ENCODE measurements at regions not wholly inside any gene's neighbourhood (a gene's known extent, or its start where the extent isn't known, plus 50 kb on each side); places are given as distances from the start of the nearest gene placed in this dataset.
"Not testable (repeated sequence)": the region's sequence is repeated elsewhere in the genome, so short reads cannot be mapped to it uniquely, and the experiment has no call there.

DNA sequence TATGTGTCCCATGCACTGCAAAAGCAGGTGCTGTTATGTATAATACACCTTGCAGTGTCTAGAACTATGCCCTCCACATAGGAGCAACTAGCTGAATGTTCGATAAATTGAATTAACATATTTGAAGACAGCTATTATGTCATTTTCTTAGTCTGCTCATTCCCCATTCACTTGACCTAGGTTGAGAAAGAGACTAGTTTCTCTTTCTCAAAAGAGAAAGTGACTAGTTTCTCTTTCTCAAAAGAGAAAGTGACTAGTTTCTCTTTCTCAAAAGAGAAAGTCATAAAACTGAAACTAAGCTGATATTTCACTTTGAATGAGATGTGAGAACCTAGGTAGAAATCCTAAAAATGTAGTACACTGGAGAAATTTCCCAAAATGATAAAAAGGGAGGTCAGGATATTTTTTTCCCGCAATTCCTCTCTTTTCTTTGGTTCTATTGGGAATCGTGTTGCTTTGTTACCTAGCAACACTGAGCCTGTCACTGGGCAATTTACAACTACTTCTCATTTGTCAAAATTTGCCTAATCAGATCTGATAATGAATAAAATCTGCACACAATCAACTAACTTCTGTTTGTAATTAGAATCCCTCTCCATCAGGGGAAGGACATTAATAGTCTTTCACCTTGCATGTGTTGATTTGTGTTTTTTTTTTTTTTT lies 132.0 kb upstream of the GRIA1 start:
- intact Hi-C loops (cut with micrococcal nuclease), result no loop called here

DNA sequence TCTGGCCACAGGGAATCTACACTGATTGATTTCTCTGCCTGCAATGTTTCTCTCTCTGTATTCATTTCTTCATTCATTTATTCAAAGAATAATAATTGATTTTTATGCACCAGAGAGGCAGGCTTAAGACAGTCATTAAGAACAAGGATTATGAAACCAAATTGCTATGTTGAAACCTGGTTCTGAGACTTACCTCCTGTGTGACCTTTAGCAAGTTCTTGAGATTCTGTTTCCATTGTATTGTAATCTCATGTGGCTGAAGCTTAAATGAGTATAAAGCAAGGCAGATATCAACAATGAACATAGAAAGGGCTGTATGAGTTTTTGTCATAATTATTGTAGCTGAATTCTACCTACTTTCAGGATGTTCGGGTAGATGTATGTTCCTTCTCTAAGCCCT lies 129.6 kb upstream of the GRIA1 start:
- intact Hi-C loops (cut with micrococcal nuclease), result no loop called here

DNA sequence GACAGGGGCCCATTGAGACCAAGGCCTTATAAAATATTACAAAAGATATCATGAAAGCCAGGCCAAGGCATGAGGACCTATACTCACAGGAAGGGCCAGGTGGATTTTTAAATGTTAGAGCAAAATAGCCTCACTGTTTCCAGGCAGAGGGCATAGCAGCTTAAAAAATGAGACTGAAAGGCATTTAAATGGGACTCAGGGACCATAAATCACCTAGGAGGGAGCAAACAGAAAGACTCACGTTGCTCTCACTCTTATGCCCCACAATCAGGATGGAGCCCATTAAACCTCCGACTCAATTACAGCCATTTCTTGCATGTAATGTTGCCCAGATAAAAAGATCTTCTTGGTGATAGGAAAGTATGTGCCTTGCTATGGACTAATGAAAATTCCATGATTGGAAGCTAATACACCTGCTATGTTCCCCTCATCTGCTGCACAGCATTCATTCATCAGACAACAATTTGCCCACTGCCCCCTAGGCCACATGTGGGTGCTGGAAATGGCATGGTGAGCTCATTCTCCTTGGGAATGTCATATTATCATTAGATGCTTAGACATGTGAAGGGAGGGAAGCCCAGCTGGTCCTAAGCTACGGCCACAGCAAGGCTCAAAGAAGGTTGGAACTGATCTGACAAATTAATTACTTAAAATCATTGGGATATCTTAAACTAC lies 128.6 kb upstream of the GRIA1 start:
- intact Hi-C loops (cut with micrococcal nuclease), result no loop called here

DNA sequence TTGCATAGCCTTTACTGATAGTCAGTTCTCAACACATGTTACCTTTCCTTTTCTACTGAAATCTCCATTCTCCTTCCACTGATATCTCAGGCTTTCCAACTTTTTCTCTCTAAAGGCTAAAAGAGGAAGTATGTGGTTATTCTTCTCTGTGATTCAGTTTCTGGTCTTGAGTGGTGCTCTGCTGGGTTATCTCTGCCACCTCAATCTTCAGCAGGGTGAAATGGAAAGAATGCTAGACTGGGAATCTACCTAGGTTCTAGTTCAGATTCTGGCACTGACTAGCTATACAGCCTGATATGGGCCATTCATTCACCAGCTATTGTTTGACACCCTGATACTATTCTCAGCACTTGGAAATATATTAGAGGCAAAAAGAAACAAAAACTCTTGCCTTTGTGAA lies 124.9 kb upstream of the GRIA1 start:
- intact Hi-C loops (cut with micrococcal nuclease), result no loop called here

DNA sequence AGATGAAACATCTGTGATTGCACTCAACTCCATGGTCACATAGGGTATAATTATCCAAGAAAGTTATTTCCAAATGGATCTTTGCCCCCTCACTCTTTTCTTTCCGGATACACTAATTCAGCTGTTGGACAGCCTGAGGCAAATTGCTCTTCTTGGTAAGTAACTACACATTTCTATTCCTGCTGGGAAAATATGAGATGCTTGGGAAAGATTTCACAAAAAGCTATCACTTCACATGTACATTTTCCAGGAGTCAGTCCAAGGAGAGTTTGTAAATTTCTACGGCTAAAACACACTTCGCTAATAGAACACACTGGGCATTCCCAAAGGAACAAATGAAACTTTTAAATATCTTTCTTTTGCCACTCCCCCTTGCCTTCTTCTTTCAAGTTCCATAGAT lies 123.0 kb upstream of the GRIA1 start:
- intact Hi-C loops (cut with micrococcal nuclease), result no loop called here

DNA sequence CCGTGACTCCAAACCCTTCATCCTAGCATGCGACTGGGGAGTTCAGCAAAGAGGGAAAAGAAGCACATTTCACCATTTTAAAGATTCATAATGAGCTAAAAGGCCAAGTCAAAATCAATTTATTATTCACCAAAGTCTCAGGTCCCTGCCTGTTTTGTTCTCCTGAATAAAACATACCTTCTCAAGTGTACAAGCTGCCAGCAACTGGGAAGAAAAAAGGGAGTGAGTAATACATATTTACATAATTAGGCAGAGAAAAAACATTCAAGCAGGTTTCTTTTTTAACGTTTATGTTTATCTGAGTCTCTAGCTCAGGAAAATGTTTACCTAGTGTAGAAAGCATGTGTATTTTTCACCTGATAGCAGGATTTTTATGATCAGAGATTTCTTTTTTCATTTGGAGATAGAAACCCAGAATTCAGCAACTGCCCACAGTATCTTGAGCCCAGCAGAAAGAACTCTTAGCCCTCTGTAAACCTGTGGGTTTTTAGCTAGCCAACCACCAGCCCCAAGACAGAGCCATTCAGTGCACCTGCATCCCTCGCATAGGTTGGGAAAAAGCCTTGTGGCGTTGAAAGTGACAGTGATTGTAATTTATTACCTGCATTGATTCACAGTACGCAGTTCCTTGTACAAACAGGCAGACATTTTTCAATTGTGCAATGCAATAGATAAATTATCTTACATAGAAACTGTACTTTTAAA lies 117.9 kb upstream of the GRIA1 start:
- intact Hi-C loops (cut with micrococcal nuclease), result no loop called here

DNA sequence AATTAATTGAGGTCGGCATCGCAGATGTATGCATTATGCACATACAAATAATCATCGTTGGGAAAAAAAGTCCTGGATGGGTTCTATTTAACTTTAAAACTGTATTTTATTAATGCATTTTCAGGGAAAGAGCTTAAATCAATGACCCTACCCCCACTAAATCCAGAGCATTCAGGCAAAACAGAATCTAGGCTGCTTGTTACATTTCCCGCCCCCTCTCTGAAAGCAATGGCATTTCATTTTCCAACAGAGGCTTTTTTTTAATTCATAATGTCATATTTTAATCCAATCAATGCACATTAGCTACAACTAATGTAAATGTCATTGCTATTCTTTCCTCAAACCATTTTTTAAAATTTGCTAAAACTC lies 117.4 kb upstream of the GRIA1 start:
- intact Hi-C loops (cut with micrococcal nuclease), result no loop called here

DNA sequence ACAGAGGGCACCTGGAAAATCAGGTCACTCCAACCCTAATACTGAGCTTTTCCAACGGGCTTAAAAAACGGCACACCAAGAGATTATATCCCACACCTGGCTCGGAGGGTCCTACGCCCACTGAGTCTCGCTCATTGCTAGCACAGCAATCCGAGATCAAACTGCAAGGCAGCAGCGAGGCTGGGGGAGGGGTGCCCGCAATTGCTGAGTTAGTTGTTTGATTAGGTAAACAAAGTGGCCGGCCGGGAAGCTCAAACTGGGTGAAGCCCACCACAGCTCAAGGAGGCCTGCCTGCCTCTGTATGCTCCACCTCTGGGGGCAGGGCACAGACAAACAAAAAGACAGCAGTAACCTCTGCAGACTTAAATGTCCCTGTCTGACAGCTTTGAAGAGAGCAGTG lies 108.8 kb upstream of the GRIA1 start:
- intact Hi-C loops (cut with micrococcal nuclease), result not testable (repeated sequence)

DNA sequence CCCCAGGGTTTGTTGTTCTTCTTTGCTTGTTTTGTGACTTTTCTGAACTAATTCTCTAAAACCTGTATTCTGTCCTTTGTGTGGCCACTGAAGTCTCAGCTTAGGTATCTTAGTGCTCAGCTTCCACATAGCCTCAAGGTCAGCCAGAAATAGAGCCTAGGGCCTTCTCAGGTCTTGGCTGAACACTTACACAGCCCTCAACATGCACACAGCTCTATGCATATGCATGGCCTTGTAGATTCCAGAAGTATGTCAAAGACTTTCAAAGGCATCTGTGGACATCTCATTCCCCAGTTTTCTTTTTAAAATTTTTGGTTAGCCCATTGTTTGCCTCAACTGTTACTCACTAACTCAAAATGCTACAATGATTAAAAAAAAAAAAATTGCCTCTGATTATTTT lies 99.9 kb upstream of the GRIA1 start:
- intact Hi-C loops (cut with micrococcal nuclease), result no loop called here

DNA sequence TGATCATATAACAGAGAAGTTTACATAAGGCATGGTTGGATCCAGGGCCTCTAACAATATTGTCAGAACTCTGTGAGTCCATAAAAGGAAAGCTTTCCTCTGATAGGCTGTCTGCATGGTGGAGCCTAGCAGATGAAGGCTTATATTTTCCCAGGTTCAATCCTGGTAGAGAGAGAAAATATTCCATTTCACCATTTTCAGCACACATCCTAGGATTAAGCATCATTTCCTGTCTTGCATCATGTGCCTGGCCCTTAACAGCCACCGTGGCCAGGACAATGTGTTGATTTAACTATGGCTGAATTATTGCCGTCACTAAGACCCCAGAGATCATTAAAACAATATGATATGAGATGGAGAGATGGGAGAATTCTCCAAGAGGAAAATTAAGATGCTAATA lies 90.9 kb upstream of the GRIA1 start:
- intact Hi-C loops (cut with micrococcal nuclease), result no loop called here

DNA sequence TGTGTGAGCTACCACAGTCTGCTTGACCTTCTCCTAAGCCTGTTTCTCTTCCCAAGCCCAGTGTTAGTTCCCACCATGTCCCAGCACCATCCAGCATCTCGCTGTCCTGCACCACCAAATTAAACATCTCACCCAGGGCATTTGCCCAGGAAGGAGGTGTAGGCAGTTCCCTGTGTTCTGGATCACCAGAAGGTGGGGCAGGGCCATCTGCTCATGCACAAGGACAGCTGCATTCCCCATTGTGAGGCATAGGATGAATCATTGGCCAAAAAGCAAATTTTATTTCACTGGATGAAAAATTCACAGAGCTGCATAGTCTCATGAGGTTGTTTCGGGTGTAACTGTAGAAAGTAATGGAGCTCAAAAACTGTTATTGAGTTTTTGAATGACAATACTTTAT lies 89.5 kb upstream of the GRIA1 start:
- intact Hi-C loops (cut with micrococcal nuclease), result no loop called here

DNA sequence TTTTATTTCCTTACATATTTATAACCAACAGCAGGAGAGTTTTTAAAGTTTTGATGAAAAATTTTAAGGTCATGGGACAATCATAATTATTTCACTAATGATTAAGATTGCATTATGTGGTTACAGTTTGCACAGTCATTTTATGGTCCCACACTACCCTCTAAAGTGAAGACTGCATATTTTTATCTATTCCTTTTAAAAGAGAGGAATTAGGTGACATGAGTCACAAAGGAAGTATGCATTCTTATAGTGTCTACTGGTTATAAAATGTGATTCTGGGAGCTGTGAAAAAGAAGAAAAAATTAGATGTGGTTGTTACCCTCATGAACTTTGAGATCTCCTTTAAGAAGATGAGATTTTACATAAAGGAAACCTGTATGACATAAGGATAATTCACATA lies 87.9 kb upstream of the GRIA1 start:
- intact Hi-C loops (cut with micrococcal nuclease), result no loop called here

DNA sequence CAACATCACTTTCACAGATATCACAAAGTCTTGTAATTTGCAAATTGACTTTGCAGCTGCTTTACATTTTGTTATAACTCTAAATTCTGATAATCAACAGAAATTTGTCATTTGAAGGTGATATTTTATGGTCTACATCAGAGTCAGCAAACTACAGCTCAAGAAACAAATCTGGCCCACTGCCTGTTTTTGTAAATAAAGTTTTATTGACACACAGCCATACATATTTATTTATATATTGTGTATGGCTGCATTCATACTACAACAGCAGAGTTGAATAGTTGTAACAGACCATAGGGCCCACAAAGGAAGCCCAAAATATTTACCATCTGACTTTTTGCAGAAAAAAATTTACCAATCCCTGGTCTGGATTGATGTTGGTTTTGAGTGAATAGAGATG lies 87.0 kb upstream of the GRIA1 start:
- intact Hi-C loops (cut with micrococcal nuclease), result no loop called here

DNA sequence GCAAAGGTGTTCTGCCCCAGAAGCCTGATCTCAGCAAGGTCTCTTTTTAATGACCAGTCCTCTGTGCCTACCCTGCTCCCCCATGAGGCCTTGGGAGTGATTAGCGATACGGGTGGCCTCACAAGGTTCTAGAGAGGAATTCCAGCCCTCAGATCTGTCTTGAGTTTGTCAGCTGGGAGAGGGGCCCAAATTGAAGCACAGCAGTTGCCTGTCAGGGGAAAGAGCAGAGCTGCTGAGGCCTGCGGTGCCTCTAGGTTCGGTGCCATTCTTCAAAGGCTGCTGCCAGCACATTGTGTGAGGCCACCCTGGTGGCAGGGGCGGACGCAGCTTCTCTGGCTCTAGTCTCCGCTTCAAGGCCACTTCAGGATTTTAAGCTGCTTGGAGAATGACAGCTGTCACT lies 85.7 kb upstream of the GRIA1 start:
- intact Hi-C loops (cut with micrococcal nuclease), result no loop called here

DNA sequence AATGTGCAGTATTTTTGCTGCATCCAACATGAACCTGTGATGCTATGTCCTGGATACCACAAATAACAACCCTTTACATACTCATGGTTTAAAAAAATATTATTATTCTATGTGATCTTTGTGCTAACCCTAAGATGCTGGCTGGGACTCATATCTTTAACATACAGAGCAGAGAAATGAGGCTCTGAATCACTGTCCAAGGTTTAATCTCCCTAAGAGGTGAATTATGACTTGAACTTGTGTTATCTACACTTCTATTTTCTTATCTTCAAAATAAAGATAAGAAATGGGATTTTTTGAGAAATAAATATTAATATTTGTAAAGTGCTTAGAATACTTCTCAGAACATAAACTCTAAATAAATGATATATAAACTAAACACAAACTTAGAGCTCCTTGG lies 68.8 kb upstream of the GRIA1 start:
- intact Hi-C loops (cut with micrococcal nuclease), result no loop called here

DNA sequence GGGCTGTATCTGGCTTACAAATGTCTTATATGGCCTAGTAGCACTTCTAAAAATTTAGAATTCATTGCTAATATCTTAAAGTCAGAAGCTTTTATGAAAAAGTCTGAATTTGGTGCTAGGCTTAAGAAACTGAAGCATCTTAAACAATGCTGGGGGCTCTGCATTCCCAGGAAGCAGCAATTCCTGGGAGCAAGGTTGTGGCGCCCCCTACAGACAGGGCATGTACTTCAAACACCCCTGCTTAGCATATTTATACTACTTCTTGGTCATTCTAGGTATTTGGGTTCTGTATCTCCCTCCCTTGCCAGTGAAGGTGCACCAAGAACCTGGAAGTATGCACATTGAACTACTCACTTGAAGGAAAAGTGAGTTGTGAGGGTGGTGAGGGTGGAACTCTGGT lies 64.6 kb upstream of the GRIA1 start:
- intact Hi-C loops (cut with micrococcal nuclease), result no loop called here

DNA sequence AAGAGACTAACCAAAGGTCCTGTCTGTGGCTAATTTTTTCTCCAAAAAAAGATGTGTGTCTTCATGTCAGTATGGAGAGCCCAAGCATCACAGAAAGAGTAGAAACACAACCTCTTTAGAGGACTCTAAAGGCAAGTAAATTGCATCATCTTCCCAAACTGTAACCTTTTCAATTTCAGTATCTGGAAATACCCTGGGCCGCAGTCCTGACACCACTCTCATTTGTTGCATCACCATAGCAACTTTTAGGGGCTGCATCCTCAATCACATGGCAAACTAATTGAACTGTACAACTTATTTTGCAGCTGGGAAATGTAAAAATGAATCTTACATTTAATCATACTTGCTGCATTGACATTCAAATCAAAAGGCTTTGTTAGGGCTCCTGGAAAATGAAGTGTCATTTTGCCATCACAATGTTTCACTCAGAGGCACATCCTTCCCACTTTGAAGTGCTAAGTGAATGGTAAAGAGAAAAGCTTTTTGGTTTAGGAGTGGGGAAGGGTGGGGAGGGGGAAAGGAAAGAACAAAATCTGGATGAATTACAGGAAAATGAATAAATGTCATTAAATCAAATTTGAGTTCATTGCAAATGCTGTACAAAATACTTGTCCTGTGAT lies 60.6 kb upstream of the GRIA1 start:
- intact Hi-C loops (cut with micrococcal nuclease), result no loop called here

DNA sequence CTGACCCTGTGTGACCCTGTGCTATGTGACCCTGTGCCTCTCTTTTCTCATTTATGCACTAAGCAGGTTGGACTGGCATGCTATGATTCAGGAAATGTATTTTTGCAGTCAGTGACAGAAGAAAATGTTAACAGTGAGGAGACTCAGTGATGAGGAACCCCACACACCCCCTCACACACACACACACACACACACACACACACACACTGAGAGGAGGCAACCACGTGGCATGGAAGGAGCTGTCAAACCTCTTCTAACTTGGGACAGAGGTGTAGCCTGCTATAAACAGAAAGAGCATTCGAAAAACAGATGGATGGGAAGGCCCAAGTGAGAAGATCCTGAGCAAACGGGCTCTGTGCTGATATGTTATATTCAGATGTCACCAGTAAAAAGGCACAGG lies 57.9 kb upstream of the GRIA1 start:
- intact Hi-C loops (cut with micrococcal nuclease), result no loop called here

DNA sequence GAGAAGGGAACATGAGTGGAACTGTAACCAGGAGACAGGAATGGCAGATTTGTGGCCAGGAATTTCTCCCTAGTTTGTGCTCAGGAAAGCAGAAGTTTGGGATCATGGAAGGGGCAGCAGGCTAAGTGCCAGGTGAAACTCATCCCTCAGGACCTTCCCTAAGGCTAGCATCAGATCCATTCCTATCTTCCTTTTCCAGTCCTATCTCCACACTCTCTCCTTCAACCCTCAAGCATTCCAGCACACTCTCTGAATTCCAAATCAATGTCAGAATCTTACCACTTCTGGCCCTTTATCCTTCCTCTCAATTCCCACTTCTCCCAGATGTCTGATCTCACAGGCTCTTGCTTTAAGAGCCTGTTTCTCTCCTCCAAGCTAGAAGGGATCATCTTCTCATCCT lies 53.2 kb upstream of the GRIA1 start:
- intact Hi-C loops (cut with micrococcal nuclease), result no loop called here

DNA sequence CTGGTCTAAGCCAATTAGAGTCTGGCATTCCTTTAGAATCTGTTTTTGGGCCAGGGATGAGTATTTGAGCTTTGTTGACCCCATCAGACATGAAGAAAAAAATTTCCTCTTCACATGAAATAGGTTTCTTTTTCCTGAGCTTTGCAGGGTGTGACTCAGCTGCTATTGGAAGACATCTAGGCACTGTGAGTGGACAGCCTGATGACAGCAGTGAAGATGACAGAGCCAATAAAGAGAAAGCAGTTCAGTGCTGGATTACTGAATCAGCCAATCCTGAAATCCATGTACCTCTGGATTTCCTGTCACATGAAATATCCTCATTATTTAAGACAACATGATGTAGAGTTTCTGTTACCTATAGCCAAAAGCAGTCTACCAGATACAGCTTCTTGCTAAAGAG lies 51.3 kb upstream of the GRIA1 start:
- intact Hi-C loops (cut with micrococcal nuclease), result no loop called here

All from T-helper 2 cell treated with Interferon-gamma antibody and Interleukin-4, amounts not matched to agents 100 ng/mL and 5 ng/mL, for 36 hours (primary cell).